GM23338 (cell line): ENCODE measurements at regions not wholly inside any gene's neighbourhood (a gene's known extent, or its start where the extent isn't known, plus 50 kb on each side); places are given as distances from the start of the nearest gene placed in this dataset.

Experiments used
- ATAC-seq: fragments of 200-7000 bp; cut with Tn5 transposase; 3 replicates; pipeline ENCODE4 v1.9.1; 2020
- DNase-seq: peaks from one replicate; pipeline ENCODE4 v3.0.0-alpha.2; 2015; ENCODE audit warnings: low spot score
- H2AFZ ChIP-seq: fragments of 200-600 bp; sonication (generic); 2 replicates; pipeline ENCODE4 v1.8.0; 2016; ENCODE audit warnings: antibody characterized with exemption, mild to moderate bottlenecking, moderate library complexity
- H3F3A ChIP-seq: fragments of 200-600 bp; sonication (generic); replicated peaks from 2 replicates; pipeline ENCODE4 v1.8.0; 2017; ENCODE audit warnings: antibody characterized with exemption, mixed run types, low read depth
- H3K27ac ChIP-seq: fragments of 200-600 bp; sonication (generic); 2 replicates; pipeline ENCODE4 v1.6.1; 2016; ENCODE audit warnings: low read depth
- H3K27me3 ChIP-seq: fragments of 200-600 bp; sonication (generic); 2 replicates; pipeline ENCODE4 v1.8.0; 2016; ENCODE audit warnings: mild to moderate bottlenecking, mixed run types, moderate library complexity; ENCODE audit not compliant: insufficient read depth
- H3K36me3 ChIP-seq: fragments of 200-600 bp; sonication (generic); 2 replicates; pipeline ENCODE4 v1.8.0; 2016; ENCODE audit warnings: mild to moderate bottlenecking; ENCODE audit not compliant: insufficient read depth
- H3K4me1 ChIP-seq: fragments of 200-600 bp; sonication (generic); 2 replicates; pipeline ENCODE4 v1.8.0; 2016; ENCODE audit warnings: mild to moderate bottlenecking, moderate library complexity; ENCODE audit not compliant: insufficient read depth
- H3K4me2 ChIP-seq: fragments of 200-600 bp; sonication (generic); 2 replicates; pipeline ENCODE4 v1.7.1; 2017; ENCODE audit warnings: mixed run types
- H3K4me3 ChIP-seq: fragments of 200-600 bp; sonication (generic); 2 replicates; pipeline ENCODE4 v1.6.1; 2016; ENCODE audit warnings: mixed run types
- H3K79me2 ChIP-seq: fragments of 200-600 bp; sonication (generic); replicated peaks from 2 replicates; pipeline ENCODE4 v1.8.0; 2017; ENCODE audit warnings: mild to moderate bottlenecking; ENCODE audit not compliant: insufficient read depth
- H3K9me2 ChIP-seq: fragments of 200-600 bp; sonication (generic); 2 replicates; pipeline ENCODE4 v1.8.0; 2017; ENCODE audit not compliant: insufficient read depth
- H4K20me1 ChIP-seq: fragments of 200-600 bp; sonication (generic); replicated peaks from 2 replicates; pipeline ENCODE4 v1.8.0; 2017; ENCODE audit warnings: mild to moderate bottlenecking; ENCODE audit not compliant: insufficient read depth
- H3K27ac Mint-ChIP-seq: 2 replicates; pipeline ENCODE4 v1.8.0; 2020; ENCODE audit warnings: inconsistent platforms, mild to moderate bottlenecking, moderate library complexity, mixed read lengths
- H3K27me3 Mint-ChIP-seq: 3 replicates; pipeline ENCODE4 v1.8.0; 2022; ENCODE audit warnings: low read depth, mild to moderate bottlenecking, moderate library complexity, mixed read lengths, inconsistent platforms; ENCODE audit not compliant: insufficient read depth, poor library complexity
- H3K36me3 Mint-ChIP-seq: 3 replicates; pipeline ENCODE4 v1.8.0; 2021; ENCODE audit warnings: low read depth, mild to moderate bottlenecking, inconsistent platforms, moderate library complexity, mixed read lengths
- H3K4me1 Mint-ChIP-seq: 3 replicates; pipeline ENCODE4 v1.8.0; 2020; ENCODE audit warnings: mild to moderate bottlenecking, inconsistent platforms, mixed read lengths
- H3K4me3 Mint-ChIP-seq: 3 replicates; pipeline ENCODE4 v1.8.0; 2021; ENCODE audit warnings: moderate library complexity, mild to moderate bottlenecking, inconsistent platforms, mixed read lengths
- H3K9me3 Mint-ChIP-seq: 3 replicates; pipeline ENCODE4 v1.8.0; 2020; ENCODE audit warnings: moderate library complexity, mild to moderate bottlenecking, inconsistent platforms, mixed read lengths
- CREB1 ChIP-seq: fragments of 250-450 bp; sonication (Bioruptor Pico); IDR thresholded peaks from 2 replicates; pipeline ENCODE4 v1.5.0; 2020; ENCODE audit warnings: low read depth, mild to moderate bottlenecking, moderate library complexity
- CTCF ChIP-seq, 2 experiments: fragments of 200-600 bp in 1 of 2; sonication (generic) in 1 of 2; conservative IDR thresholded peaks; 2 replicates each; pipeline versions ENCODE4 v1.5.1 to v1.6.1; 2016 to 2017; ENCODE audit warnings: antibody characterized with exemption in 2 of 2, low read depth in 2 of 2, mild to moderate bottlenecking in 2 of 2, moderate library complexity in 1 of 2
- EZH2 ChIP-seq: fragments of 200-600 bp; sonication (generic); IDR thresholded peaks from one replicate; pipeline ENCODE4 v1.8.0; 2017; ENCODE audit warnings: antibody characterized with exemption, mild to moderate bottlenecking, low read depth; ENCODE audit not compliant: unreplicated experiment
- EZH2phosphoT487 ChIP-seq: fragments of 200-600 bp; sonication (generic); IDR thresholded peaks from one replicate; pipeline ENCODE4 v1.8.1; 2018; ENCODE audit warnings: antibody characterized with exemption; ENCODE audit not compliant: unreplicated experiment
- JUNB ChIP-seq: IDR thresholded peaks from one replicate; pipeline ENCODE4 v1.6.1; 2016; ENCODE audit warnings: antibody characterized with exemption; ENCODE audit not compliant: unreplicated experiment
- NANOG ChIP-seq: IDR thresholded peaks from 2 replicates; pipeline ENCODE4 v1.6.1; 2016; ENCODE audit warnings: antibody characterized with exemption, borderline replicate concordance
- POLR2AphosphoS5 ChIP-seq: IDR thresholded peaks from 2 replicates; pipeline ENCODE4 v1.6.1; 2016; ENCODE audit warnings: antibody characterized with exemption, low read depth
- STAT1 ChIP-seq: IDR thresholded peaks from one replicate; pipeline ENCODE4 v1.6.1; 2016; ENCODE audit warnings: antibody characterized with exemption; ENCODE audit not compliant: unreplicated experiment
- ZNF114 ChIP-seq: fragments of 250-450 bp; sonication (Bioruptor Pico); IDR thresholded peaks from 2 replicates; pipeline ENCODE4 v1.5.0; 2020; ENCODE audit warnings: mild to moderate bottlenecking, moderate library complexity
- ZNF331 ChIP-seq: fragments of 250-450 bp; sonication (Bioruptor Pico); IDR thresholded peaks from 2 replicates; pipeline ENCODE4 v1.5.0; 2020; ENCODE audit warnings: low read depth, mild to moderate bottlenecking, moderate library complexity
- TF ChIP-seq, protein P1 (sequence below): fragments of 250-450 bp; sonication (Bioruptor Pico); IDR thresholded peaks from 2 replicates; pipeline ENCODE4 v1.5.0; 2020; ENCODE audit warnings: mild to moderate bottlenecking, moderate library complexity
- TF ChIP-seq, protein P2 (sequence below): IDR thresholded peaks from one replicate; pipeline ENCODE4 v1.6.1; 2018; ENCODE audit warnings: antibody characterized with exemption; ENCODE audit not compliant: unreplicated experiment
- TF ChIP-seq, protein P3 (sequence below): IDR thresholded peaks from 2 replicates; pipeline ENCODE4 v1.6.1; 2016; ENCODE audit warnings: antibody characterized with exemption

DNA sequence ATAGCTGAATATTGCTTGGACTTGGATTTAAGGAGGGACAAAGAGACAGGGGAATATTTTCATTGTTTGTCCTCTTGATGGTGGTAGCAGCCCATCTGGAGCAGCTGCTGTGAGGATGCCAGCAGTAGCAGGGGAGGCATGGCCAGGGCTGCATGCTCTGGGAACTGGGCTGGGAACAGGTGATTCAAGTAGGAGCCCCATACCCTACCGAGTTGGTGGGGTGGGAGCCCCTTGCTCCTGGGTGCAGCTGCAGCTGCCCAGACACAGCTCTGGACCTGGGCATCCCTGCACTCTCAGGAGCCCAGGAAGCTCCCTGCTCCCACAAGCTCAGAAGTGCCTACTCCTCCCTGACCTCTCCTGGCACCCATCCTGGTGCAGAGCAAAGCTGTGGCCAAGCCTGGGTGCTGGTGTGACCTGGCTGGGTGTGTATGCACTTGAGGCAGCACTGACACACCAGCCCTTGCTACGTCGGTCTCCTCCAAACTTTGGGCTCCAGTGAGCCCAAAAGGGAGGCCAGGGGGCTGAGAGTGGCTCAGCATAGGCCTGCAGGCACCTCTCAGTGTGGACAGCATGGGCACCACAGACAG lies 341.8 kb upstream of the CCDC179 start:
- peaks cover 57% of the 10 kb centered on the region for H3K9me3 Mint-ChIP-seq
- ATAC-seq, result no peak

More for the DNA sequence above, 341.8 kb upstream of the CCDC179 start:
- DNase-seq, result no peak
- no peak overlapping the region for H3K4me3 Mint-ChIP-seq
- H3K79me2 ChIP-seq, result no peaks in the 10 kb centered on the region
- no peaks in the 10 kb centered on the region for H4K20me1 ChIP-seq
- TF ChIP-seq CREB1 (no peak), EZH2phosphoT487 (no peak), NANOG (no peak), POLR2AphosphoS5 (no peak), JUNB (no peak), STAT1 (no peak), EZH2 (no peak), CTCF (conservative IDR thresholded peaks at IDR 0.05; ENCODE audit: low read depth in 2 of 2) (no peak), ZNF114 (CRISPR knock-in tag) (no peak), ZNF331 (CRISPR knock-in tag) (no peak)
- TF ChIP-seq, protein P1, sequence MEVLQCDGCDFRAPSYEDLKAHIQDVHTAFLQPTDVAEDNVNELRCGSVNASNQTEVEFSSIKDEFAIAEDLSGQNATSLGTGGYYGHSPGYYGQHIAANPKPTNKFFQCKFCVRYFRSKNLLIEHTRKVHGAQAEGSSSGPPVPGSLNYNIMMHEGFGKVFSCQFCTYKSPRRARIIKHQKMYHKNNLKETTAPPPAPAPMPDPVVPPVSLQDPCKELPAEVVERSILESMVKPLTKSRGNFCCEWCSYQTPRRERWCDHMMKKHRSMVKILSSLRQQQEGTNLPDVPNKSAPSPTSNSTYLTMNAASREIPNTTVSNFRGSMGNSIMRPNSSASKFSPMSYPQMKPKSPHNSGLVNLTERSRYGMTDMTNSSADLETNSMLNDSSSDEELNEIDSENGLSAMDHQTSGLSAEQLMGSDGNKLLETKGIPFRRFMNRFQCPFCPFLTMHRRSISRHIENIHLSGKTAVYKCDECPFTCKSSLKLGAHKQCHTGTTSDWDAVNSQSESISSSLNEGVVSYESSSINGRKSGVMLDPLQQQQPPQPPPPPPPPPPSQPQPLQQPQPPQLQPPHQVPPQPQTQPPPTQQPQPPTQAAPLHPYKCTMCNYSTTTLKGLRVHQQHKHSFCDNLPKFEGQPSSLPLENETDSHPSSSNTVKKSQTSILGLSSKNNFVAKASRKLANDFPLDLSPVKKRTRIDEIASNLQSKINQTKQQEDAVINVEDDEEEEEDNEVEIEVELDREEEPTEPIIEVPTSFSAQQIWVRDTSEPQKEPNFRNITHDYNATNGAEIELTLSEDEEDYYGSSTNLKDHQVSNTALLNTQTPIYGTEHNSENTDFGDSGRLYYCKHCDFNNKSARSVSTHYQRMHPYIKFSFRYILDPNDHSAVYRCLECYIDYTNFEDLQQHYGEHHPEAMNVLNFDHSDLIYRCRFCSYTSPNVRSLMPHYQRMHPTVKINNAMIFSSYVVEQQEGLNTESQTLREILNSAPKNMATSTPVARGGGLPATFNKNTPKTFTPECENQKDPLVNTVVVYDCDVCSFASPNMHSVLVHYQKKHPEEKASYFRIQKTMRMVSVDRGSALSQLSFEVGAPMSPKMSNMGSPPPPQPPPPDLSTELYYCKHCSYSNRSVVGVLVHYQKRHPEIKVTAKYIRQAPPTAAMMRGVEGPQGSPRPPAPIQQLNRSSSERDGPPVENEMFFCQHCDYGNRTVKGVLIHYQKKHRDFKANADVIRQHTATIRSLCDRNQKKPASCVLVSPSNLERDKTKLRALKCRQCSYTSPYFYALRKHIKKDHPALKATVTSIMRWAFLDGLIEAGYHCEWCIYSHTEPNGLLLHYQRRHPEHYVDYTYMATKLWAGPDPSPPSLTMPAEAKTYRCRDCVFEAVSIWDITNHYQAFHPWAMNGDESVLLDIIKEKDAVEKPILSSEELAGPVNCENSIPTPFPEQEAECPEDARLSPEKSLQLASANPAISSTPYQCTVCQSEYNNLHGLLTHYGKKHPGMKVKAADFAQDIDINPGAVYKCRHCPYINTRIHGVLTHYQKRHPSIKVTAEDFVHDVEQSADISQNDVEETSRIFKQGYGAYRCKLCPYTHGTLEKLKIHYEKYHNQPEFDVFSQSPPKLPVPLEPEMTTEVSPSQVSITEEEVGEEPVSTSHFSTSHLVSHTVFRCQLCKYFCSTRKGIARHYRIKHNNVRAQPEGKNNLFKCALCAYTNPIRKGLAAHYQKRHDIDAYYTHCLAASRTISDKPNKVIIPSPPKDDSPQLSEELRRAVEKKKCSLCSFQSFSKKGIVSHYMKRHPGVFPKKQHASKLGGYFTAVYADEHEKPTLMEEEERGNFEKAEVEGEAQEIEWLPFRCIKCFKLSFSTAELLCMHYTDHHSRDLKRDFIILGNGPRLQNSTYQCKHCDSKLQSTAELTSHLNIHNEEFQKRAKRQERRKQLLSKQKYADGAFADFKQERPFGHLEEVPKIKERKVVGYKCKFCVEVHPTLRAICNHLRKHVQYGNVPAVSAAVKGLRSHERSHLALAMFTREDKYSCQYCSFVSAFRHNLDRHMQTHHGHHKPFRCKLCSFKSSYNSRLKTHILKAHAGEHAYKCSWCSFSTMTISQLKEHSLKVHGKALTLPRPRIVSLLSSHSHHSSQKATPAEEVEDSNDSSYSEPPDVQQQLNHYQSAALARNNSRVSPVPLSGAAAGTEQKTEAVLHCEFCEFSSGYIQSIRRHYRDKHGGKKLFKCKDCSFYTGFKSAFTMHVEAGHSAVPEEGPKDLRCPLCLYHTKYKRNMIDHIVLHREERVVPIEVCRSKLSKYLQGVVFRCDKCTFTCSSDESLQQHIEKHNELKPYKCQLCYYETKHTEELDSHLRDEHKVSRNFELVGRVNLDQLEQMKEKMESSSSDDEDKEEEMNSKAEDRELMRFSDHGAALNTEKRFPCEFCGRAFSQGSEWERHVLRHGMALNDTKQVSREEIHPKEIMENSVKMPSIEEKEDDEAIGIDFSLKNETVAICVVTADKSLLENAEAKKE (CRISPR knock-in tag), result no peak
- TF ChIP-seq, protein P2, sequence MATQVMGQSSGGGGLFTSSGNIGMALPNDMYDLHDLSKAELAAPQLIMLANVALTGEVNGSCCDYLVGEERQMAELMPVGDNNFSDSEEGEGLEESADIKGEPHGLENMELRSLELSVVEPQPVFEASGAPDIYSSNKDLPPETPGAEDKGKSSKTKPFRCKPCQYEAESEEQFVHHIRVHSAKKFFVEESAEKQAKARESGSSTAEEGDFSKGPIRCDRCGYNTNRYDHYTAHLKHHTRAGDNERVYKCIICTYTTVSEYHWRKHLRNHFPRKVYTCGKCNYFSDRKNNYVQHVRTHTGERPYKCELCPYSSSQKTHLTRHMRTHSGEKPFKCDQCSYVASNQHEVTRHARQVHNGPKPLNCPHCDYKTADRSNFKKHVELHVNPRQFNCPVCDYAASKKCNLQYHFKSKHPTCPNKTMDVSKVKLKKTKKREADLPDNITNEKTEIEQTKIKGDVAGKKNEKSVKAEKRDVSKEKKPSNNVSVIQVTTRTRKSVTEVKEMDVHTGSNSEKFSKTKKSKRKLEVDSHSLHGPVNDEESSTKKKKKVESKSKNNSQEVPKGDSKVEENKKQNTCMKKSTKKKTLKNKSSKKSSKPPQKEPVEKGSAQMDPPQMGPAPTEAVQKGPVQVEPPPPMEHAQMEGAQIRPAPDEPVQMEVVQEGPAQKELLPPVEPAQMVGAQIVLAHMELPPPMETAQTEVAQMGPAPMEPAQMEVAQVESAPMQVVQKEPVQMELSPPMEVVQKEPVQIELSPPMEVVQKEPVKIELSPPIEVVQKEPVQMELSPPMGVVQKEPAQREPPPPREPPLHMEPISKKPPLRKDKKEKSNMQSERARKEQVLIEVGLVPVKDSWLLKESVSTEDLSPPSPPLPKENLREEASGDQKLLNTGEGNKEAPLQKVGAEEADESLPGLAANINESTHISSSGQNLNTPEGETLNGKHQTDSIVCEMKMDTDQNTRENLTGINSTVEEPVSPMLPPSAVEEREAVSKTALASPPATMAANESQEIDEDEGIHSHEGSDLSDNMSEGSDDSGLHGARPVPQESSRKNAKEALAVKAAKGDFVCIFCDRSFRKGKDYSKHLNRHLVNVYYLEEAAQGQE, result no peak
- TF ChIP-seq, protein P3, sequence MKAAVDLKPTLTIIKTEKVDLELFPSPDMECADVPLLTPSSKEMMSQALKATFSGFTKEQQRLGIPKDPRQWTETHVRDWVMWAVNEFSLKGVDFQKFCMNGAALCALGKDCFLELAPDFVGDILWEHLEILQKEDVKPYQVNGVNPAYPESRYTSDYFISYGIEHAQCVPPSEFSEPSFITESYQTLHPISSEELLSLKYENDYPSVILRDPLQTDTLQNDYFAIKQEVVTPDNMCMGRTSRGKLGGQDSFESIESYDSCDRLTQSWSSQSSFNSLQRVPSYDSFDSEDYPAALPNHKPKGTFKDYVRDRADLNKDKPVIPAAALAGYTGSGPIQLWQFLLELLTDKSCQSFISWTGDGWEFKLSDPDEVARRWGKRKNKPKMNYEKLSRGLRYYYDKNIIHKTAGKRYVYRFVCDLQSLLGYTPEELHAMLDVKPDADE, result no peak
- H3K27me3 Mint-ChIP-seq, result no peaks in the 10 kb centered on the region
- no peak overlapping the region for H3K27ac ChIP-seq
- H2AFZ ChIP-seq, result no peak overlapping the region
- no peak overlapping the region for H3K4me3 ChIP-seq
- peaks cover 32% of the 10 kb centered on the region for H3K36me3 Mint-ChIP-seq
- H3K36me3 ChIP-seq, result peaks cover 11% of the 10 kb centered on the region
- no peak overlapping the region for H3K27ac Mint-ChIP-seq
- H3F3A ChIP-seq, result no peaks in the 10 kb centered on the region
- no peaks in the 10 kb centered on the region for H3K4me1 Mint-ChIP-seq
- no peaks in the 10 kb centered on the region for H3K27me3 ChIP-seq
- no peaks in the 10 kb centered on the region for H3K9me2 ChIP-seq
- H3K4me1 ChIP-seq, result no peaks in the 10 kb centered on the region
- H3K4me2 ChIP-seq, result no peak overlapping the region
